Osteocyte (in vitro differentiated cells): ENCODE measurements at regions not wholly inside any gene's neighbourhood (a gene's known extent, or its start where the extent isn't known, plus 50 kb on each side); places are given as distances from the start of the nearest gene placed in this dataset.

Source experiments
- DNase-seq: peaks from one replicate; pipeline ENCODE4 v3.0.0; 2021; ENCODE audit warnings: mixed read lengths; ENCODE audit not compliant: unreplicated experiment; ENCODE audit errors: extremely low spot score
- H3K27ac Mint-ChIP-seq: one replicate; pipeline ENCODE4 v1.8.0; 2021; ENCODE audit warnings: mild to moderate bottlenecking, mixed read lengths; ENCODE audit not compliant: unreplicated experiment
- H3K27me3 Mint-ChIP-seq: one replicate; pipeline ENCODE4 v1.8.0; 2021; ENCODE audit warnings: mixed read lengths; ENCODE audit not compliant: unreplicated experiment
- H3K36me3 Mint-ChIP-seq: one replicate; pipeline ENCODE4 v1.8.0; 2021; ENCODE audit warnings: mixed read lengths; ENCODE audit not compliant: unreplicated experiment
- H3K4me1 Mint-ChIP-seq: one replicate; pipeline ENCODE4 v1.8.0; 2021; ENCODE audit warnings: mixed read lengths; ENCODE audit not compliant: unreplicated experiment
- H3K4me3 Mint-ChIP-seq: one replicate; pipeline ENCODE4 v1.8.0; 2021; ENCODE audit warnings: mild to moderate bottlenecking, moderate library complexity, mixed read lengths; ENCODE audit not compliant: unreplicated experiment
- H3K9me3 Mint-ChIP-seq: one replicate; pipeline ENCODE4 v1.8.0; 2021; ENCODE audit warnings: mixed read lengths; ENCODE audit not compliant: unreplicated experiment
- CTCF ChIP-seq: fragments of 200-600 bp; sonication (generic); IDR thresholded peaks from 2 replicates; pipeline ENCODE4 v1.5.0; 2021; ENCODE audit warnings: antibody characterized with exemption, mild to moderate bottlenecking, moderate library complexity

GRCh38 chr20:48354903-48355302 is 472.9 kb downstream of the PREX1 start:
- Mint-ChIP-seq H3K4me1 (no peaks in the 10 kb centered on the region), H3K9me3 (no peaks in the 10 kb centered on the region), H3K27me3 (peaks cover 36% of the 10 kb centered on the region), H3K4me3 (no peak overlapping the region), H3K27ac (no peak overlapping the region), H3K36me3 (no peaks in the 10 kb centered on the region)
- no peak for TF ChIP-seq CTCF
- DNase-seq, result no peak

DNA sequence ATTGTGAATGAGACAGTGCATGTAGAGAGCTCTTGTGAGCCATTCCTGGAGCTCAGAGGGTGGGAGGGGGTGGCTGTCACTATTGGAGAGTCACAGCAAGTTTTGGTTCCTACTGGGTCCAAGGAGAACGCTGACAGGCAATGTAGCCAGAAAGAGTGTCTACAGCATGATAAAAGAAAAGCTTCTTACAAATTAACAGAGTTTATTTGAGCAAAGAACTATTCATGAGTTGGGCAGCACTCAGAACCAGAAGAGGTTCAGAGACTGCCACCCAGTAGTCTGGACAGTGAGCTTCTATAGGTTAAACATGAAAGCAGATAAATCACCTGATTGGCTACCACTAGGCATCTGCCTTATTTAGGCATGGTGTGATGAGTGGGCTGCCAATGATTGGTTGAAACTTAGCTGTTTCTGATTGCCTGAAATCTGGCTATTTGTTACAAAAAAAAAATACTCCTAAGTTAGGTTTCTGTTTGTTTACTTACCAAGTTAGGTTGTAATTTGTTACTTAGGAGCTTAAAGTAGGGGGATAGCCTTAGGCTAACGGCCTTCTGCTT is 473.4 kb downstream of the PREX1 start:
- H3K4me1 Mint-ChIP-seq, result no peaks in the 10 kb centered on the region
- no peaks in the 10 kb centered on the region for H3K36me3 Mint-ChIP-seq
- no peaks in the 10 kb centered on the region for H3K9me3 Mint-ChIP-seq
- DNase-seq, result no peak
- peaks cover 41% of the 10 kb centered on the region for H3K27me3 Mint-ChIP-seq
- H3K4me3 Mint-ChIP-seq, result no peak overlapping the region
- TF ChIP-seq CTCF, result no peak
- no peak overlapping the region for H3K27ac Mint-ChIP-seq

GRCh38 chr20:48352628-48353027 is 475.2 kb downstream of the PREX1 start:
- Mint-ChIP-seq H3K4me1 (no peaks in the 10 kb centered on the region), H3K36me3 (no peaks in the 10 kb centered on the region), H3K27me3 (peaks cover 43% of the 10 kb centered on the region), H3K9me3 (peaks cover 5% of the 10 kb centered on the region), H3K27ac (no peak overlapping the region), H3K4me3 (no peak overlapping the region)
- no peak for TF ChIP-seq CTCF
- DNase-seq, result no peak

DNA sequence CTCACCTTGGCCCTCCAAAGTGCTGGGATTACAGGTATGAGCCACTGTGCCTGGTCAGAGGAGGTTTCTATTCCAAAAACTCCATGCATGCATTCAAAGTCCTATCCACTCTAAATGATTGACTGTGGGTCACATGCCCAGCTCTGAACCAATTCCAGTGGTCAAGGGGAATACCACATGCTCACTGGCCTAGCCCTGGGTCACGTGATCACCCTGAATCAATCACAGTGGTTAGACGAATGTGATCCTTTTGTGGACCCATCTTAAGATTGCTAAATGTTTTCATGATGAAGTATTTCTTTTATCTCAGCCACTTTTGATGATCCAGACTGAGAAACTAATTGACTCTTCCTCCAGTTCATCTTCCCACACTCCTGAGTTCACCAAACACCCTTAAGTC is 475.8 kb downstream of the PREX1 start:
- no peak for DNase-seq
- Mint-ChIP-seq H3K4me3 (no peak overlapping the region), H3K9me3 (peaks cover 9% of the 10 kb centered on the region), H3K36me3 (no peaks in the 10 kb centered on the region), H3K4me1 (no peaks in the 10 kb centered on the region), H3K27ac (no peak overlapping the region), H3K27me3 (peaks cover 46% of the 10 kb centered on the region)
- TF ChIP-seq CTCF, result no peak

GRCh38 chr20:48350313-48350988 is 477.3 kb downstream of the PREX1 start:
- Mint-ChIP-seq H3K27ac (no peak overlapping the region), H3K4me1 (no peaks in the 10 kb centered on the region), H3K4me3 (no peak overlapping the region), H3K27me3 (peaks cover 45% of the 10 kb centered on the region), H3K9me3 (peaks cover 9% of the 10 kb centered on the region), H3K36me3 (no peaks in the 10 kb centered on the region)
- peak; percentile 19 for TF ChIP-seq CTCF
- no peak for DNase-seq
